Upper lobe of left lung (tissue), 4 donors: ENCODE measurements at regions not wholly inside any gene's neighbourhood (a gene's known extent, or its start where the extent isn't known, plus 50 kb on each side); places are given as distances from the start of the nearest gene placed in this dataset.

Source experiments
- EP300 ChIP-seq, 4 donors: sonication (generic); formaldehyde crosslinking; IDR thresholded peaks; one replicate each; pipeline ENCODE4 v1.5.1; 2017; ENCODE audit warnings: antibody characterized with exemption in 4 of 4, control low read depth in 2 of 4
- POLR2A ChIP-seq, 4 donors: fragments of 450-650 bp; IDR thresholded peaks; one replicate each; pipeline ENCODE4 v1.5.1; 2016 to 2017; ENCODE audit warnings: antibody characterized with exemption in 4 of 4, mild to moderate bottlenecking in 2 of 4
- TF ChIP-seq, protein P1 (sequence below), 6 experiments: fragments of 450-650 bp in 4 of 6; fragments of 200-600 bp in 2 of 6; sonication (generic) in 2 of 6; IDR thresholded peaks; one replicate each; pipeline ENCODE4 v1.5.1; 2016 to 2019; ENCODE audit warnings: antibody characterized with exemption in 6 of 6

DNA sequence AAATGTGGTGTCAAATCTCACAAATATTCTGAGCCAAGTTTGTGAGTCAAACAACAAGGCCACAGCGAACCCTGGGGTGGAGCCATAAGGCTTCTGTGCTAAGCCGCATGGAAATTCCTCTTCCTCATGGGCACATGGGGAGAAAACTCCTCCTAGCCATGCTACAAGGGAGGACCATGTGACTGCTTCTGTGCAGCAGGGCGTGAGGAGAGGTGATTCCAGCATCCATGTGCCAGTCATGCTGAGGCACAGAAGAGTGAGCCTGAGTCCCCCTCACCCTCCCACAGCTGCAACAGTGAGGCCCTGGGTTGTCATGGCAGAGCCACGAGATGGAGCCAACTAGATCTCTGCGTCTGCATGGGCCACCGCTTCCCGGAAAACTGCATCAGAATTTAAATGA is 488.8 kb upstream of the RAB6C start:
- TF ChIP-seq, protein P1, sequence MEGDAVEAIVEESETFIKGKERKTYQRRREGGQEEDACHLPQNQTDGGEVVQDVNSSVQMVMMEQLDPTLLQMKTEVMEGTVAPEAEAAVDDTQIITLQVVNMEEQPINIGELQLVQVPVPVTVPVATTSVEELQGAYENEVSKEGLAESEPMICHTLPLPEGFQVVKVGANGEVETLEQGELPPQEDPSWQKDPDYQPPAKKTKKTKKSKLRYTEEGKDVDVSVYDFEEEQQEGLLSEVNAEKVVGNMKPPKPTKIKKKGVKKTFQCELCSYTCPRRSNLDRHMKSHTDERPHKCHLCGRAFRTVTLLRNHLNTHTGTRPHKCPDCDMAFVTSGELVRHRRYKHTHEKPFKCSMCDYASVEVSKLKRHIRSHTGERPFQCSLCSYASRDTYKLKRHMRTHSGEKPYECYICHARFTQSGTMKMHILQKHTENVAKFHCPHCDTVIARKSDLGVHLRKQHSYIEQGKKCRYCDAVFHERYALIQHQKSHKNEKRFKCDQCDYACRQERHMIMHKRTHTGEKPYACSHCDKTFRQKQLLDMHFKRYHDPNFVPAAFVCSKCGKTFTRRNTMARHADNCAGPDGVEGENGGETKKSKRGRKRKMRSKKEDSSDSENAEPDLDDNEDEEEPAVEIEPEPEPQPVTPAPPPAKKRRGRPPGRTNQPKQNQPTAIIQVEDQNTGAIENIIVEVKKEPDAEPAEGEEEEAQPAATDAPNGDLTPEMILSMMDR (IDR thresholded peaks at IDR 0.05) = no peak
- TF ChIP-seq POLR2A (IDR thresholded peaks at IDR 0.05) = no peak
- no peak for TF ChIP-seq EP300 (IDR thresholded peaks at IDR 0.05)
